ENCODE measurements at regions not wholly inside any gene's neighbourhood (a gene's known extent, or its start where the extent isn't known, plus 50 kb on each side); places are given as distances from the start of the nearest gene placed in this dataset.

DNA sequence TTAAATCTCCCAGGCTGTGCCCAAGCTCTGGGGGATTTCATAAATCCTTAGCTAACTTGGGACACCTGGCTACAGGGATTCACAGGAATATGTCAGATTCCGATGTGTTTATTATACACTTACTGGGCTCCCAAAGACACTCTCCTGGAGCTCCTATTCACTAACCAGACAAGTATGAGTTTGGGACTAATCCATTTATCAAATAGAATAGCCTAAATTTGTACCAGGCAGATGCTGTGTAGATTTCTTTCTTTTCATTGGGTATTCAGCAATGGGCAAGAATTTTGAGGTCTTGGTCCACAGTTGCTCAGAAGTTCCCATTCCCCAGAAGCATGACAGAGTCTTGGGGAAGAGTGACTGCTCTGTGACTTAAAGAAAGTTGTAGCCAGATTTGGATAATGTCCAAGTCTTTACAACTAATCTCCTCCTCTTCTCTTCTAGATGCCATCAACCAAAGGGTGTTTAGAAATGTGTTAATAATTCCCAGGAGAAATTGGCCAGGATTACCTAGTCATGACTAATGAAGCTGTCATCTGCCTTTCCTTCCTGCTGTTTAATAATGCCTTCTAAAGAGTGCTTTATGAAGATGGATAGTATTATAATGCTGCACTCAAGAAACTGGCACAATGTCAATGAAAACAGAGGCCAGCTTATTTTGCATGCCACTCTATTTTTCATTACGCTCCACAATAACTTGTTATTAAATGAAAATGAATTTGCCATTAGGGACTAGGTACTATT lies 120.9 kb downstream of the CHIC2 start:
- TF ChIP-seq, protein P1, sequence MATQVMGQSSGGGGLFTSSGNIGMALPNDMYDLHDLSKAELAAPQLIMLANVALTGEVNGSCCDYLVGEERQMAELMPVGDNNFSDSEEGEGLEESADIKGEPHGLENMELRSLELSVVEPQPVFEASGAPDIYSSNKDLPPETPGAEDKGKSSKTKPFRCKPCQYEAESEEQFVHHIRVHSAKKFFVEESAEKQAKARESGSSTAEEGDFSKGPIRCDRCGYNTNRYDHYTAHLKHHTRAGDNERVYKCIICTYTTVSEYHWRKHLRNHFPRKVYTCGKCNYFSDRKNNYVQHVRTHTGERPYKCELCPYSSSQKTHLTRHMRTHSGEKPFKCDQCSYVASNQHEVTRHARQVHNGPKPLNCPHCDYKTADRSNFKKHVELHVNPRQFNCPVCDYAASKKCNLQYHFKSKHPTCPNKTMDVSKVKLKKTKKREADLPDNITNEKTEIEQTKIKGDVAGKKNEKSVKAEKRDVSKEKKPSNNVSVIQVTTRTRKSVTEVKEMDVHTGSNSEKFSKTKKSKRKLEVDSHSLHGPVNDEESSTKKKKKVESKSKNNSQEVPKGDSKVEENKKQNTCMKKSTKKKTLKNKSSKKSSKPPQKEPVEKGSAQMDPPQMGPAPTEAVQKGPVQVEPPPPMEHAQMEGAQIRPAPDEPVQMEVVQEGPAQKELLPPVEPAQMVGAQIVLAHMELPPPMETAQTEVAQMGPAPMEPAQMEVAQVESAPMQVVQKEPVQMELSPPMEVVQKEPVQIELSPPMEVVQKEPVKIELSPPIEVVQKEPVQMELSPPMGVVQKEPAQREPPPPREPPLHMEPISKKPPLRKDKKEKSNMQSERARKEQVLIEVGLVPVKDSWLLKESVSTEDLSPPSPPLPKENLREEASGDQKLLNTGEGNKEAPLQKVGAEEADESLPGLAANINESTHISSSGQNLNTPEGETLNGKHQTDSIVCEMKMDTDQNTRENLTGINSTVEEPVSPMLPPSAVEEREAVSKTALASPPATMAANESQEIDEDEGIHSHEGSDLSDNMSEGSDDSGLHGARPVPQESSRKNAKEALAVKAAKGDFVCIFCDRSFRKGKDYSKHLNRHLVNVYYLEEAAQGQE (tag by site-specific recombination; IDR thresholded peaks at IDR 0.05): no peak
- TF ChIP-seq, protein P2, sequence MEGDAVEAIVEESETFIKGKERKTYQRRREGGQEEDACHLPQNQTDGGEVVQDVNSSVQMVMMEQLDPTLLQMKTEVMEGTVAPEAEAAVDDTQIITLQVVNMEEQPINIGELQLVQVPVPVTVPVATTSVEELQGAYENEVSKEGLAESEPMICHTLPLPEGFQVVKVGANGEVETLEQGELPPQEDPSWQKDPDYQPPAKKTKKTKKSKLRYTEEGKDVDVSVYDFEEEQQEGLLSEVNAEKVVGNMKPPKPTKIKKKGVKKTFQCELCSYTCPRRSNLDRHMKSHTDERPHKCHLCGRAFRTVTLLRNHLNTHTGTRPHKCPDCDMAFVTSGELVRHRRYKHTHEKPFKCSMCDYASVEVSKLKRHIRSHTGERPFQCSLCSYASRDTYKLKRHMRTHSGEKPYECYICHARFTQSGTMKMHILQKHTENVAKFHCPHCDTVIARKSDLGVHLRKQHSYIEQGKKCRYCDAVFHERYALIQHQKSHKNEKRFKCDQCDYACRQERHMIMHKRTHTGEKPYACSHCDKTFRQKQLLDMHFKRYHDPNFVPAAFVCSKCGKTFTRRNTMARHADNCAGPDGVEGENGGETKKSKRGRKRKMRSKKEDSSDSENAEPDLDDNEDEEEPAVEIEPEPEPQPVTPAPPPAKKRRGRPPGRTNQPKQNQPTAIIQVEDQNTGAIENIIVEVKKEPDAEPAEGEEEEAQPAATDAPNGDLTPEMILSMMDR (tag by site-specific recombination; IDR thresholded peaks at IDR 0.05): no peak
- TF ChIP-seq BCL11A (tag by site-specific recombination; IDR thresholded peaks at IDR 0.05; ENCODE audit: low read depth): peak; percentile 95
